ENCODE measurements at regions not wholly inside any gene's neighbourhood (a gene's known extent, or its start where the extent isn't known, plus 50 kb on each side); places are given as distances from the start of the nearest gene placed in this dataset.
"Not testable (repeated sequence)": the region's sequence is repeated elsewhere in the genome, so short reads cannot be mapped to it uniquely, and the experiment has no call there.

- DNase-seq (ENCODE audit: low spot score): not testable (repeated sequence)
These were observed 101.1 kb upstream of the LRPAP1 start for GRCh38 chr4:3633277-3633676.

GRCh38 chr4:3632794-3633193 lies 100.6 kb upstream of the LRPAP1 start:
- DNase-seq (ENCODE audit: low spot score): not testable (repeated sequence)

- DNase-seq (ENCODE audit: low spot score): not testable (repeated sequence)
These were observed 99.5 kb upstream of the LRPAP1 start for GRCh38 chr4:3631544-3632266.

- no peak for DNase-seq (ENCODE audit: low spot score)
These were observed 98.6 kb upstream of the LRPAP1 start for GRCh38 chr4:3630598-3631543.

GRCh38 chr4:3630136-3630597 lies 97.9 kb upstream of the LRPAP1 start:
- DNase-seq (ENCODE audit: low spot score): no peak

GRCh38 chr4:3629665-3630064 lies 97.4 kb upstream of the LRPAP1 start:
- no peak for DNase-seq (ENCODE audit: low spot score)

GRCh38 chr4:3629176-3629575 lies 97.0 kb upstream of the LRPAP1 start:
- not testable (repeated sequence) for DNase-seq (ENCODE audit: low spot score)

- DNase-seq (ENCODE audit: low spot score): no peak
These were observed 96.6 kb upstream of the LRPAP1 start for GRCh38 chr4:3628868-3629175.

- DNase-seq (ENCODE audit: low spot score): not testable (repeated sequence)
These were observed 96.0 kb upstream of the LRPAP1 start for GRCh38 chr4:3627967-3628867.

GRCh38 chr4:3627456-3627855 lies 95.2 kb upstream of the LRPAP1 start:
- not testable (repeated sequence) for DNase-seq (ENCODE audit: low spot score)

GRCh38 chr4:3626131-3626884 lies 94.1 kb upstream of the LRPAP1 start:
- not testable (repeated sequence) for DNase-seq (ENCODE audit: low spot score)

GRCh38 chr4:3625286-3625875 lies 93.2 kb upstream of the LRPAP1 start:
- not testable (repeated sequence) for DNase-seq (ENCODE audit: low spot score)

- not testable (repeated sequence) for DNase-seq (ENCODE audit: low spot score)
These were observed 91.6 kb upstream of the LRPAP1 start for GRCh38 chr4:3623809-3624329.

GRCh38 chr4:3623106-3623505 lies 90.9 kb upstream of the LRPAP1 start:
- DNase-seq (ENCODE audit: low spot score): no peak

GRCh38 chr4:3620365-3620764 lies 88.1 kb upstream of the LRPAP1 start:
- not testable (repeated sequence) for DNase-seq (ENCODE audit: low spot score)

GRCh38 chr4:3619698-3620097 lies 87.5 kb upstream of the LRPAP1 start:
- DNase-seq (ENCODE audit: low spot score): not testable (repeated sequence)

GRCh38 chr4:3618341-3618740 lies 86.1 kb upstream of the LRPAP1 start:
- not testable (repeated sequence) for DNase-seq (ENCODE audit: low spot score)

GRCh38 chr4:3615386-3616286 lies 83.4 kb upstream of the LRPAP1 start:
- no peak for DNase-seq (ENCODE audit: low spot score)

- no peak for DNase-seq (ENCODE audit: low spot score)
These were observed 82.4 kb upstream of the LRPAP1 start for GRCh38 chr4:3614731-3614980.
